PC-3 (cell line): ENCODE measurements at regions not wholly inside any gene's neighbourhood (a gene's known extent, or its start where the extent isn't known, plus 50 kb on each side); places are given as distances from the start of the nearest gene placed in this dataset.

ENCODE experiments used
- ATAC-seq: fragments of 200-7000 bp; cut with Tn5 transposase; 2 replicates; pipeline ENCODE4 v1.9.1; 2020; ENCODE audit warnings: mild to moderate bottlenecking, moderate library complexity
- BruUV-seq: library from RNA; stranded (reverse); fragments of 400-500 nt; replicated peaks from 2 replicates; lab custom pipeline; 2021; lab: Mats Ljungman, UMichigan
- CTCF ChIA-PET: fragments of 300-600 bp; sonication (Branson Sonifier 250); formaldehyde crosslinking; loops from one replicate; lab custom pipeline; 2022; ENCODE audit warnings: antibody characterized with exemption; lab: Charles Lee
- POLR2A ChIA-PET: fragments of 300-600 bp; sonication (Branson Sonifier 250); formaldehyde crosslinking; loops from one replicate; lab custom pipeline; 2022; ENCODE audit warnings: antibody characterized with exemption; ENCODE audit not compliant: unreplicated experiment; lab: Charles Lee
- DNase-seq: peaks from one replicate; pipeline ENCODE4 v3.0.0-alpha.2; 2015
- H2AFZ ChIP-seq: fragments of 300-600 bp; sonication (generic); 2 replicates; pipeline ENCODE4 v1.6.0; 2016; ENCODE audit warnings: antibody characterized with exemption, low read length
- H3F3A ChIP-seq: fragments of 300-600 bp; sonication (generic); one replicate; pipeline ENCODE4 v1.6.0; 2017; ENCODE audit warnings: antibody characterized with exemption, low read length, control low read depth, mild to moderate bottlenecking; ENCODE audit not compliant: unreplicated experiment
- H3K27ac ChIP-seq: fragments of 300-600 bp; sonication (generic); 2 replicates; pipeline ENCODE4 v1.5.1; 2016; ENCODE audit warnings: mild to moderate bottlenecking, low read length
- H3K27me3 ChIP-seq: fragments of 300-600 bp; sonication (generic); 2 replicates; pipeline ENCODE4 v1.6.1; 2016; ENCODE audit warnings: low read length, mixed read lengths
- H3K36me3 ChIP-seq: fragments of 300-600 bp; sonication (generic); 2 replicates; pipeline ENCODE4 v1.6.1; 2016; ENCODE audit warnings: low read depth, mixed run types, low read length, mixed read lengths
- H3K4me1 ChIP-seq: fragments of 300-600 bp; sonication (generic); 2 replicates; pipeline ENCODE4 v1.5.1; 2016; ENCODE audit warnings: low read length; ENCODE audit not compliant: insufficient read depth
- H3K4me2 ChIP-seq: fragments of 300-600 bp; sonication (generic); 2 replicates; pipeline ENCODE4 v1.6.0; 2016; ENCODE audit warnings: low read length
- H3K4me3 ChIP-seq: fragments of 300-600 bp; sonication (generic); 2 replicates; pipeline ENCODE4 v1.5.1; 2016; ENCODE audit warnings: mild to moderate bottlenecking, low read length, mixed read lengths
- H3K79me2 ChIP-seq: fragments of 300-600 bp; sonication (generic); 2 replicates; pipeline ENCODE4 v1.6.1; 2017; ENCODE audit warnings: low read length, mixed read lengths
- H3K9ac ChIP-seq: fragments of 300-600 bp; sonication (generic); 2 replicates; pipeline ENCODE4 v1.6.0; 2016; ENCODE audit warnings: mild to moderate bottlenecking, low read length
- H3K9me2 ChIP-seq: fragments of 300-600 bp; sonication (generic); replicated peaks from 2 replicates; pipeline ENCODE4 v1.6.1; 2016; ENCODE audit warnings: mixed run types, low read length, mixed read lengths
- H3K9me3 ChIP-seq: fragments of 300-600 bp; sonication (generic); 2 replicates; pipeline ENCODE4 v1.6.1; 2016; ENCODE audit warnings: low read length, mixed read lengths
- H4K20me1 ChIP-seq: fragments of 300-600 bp; sonication (generic); 2 replicates; pipeline ENCODE4 v1.6.1; 2016; ENCODE audit warnings: low read length, mixed read lengths
- CTCF ChIP-seq: fragments of 300-600 bp; sonication (generic); conservative IDR thresholded peaks from 2 replicates; pipeline ENCODE4 v1.5.1; 2017; ENCODE audit warnings: antibody characterized with exemption, low read depth, mild to moderate bottlenecking, low read length
- EZH2 ChIP-seq: fragments of 300-600 bp; sonication (generic); IDR thresholded peaks from one replicate; pipeline ENCODE4 v1.6.1; 2017; ENCODE audit warnings: antibody characterized with exemption, mild to moderate bottlenecking, low read length; ENCODE audit not compliant: unreplicated experiment
- EZH2phosphoT487 ChIP-seq: fragments of 300-600 bp; sonication (generic); IDR thresholded peaks from 2 replicates; pipeline ENCODE4 v1.6.1; 2018; ENCODE audit warnings: mild to moderate bottlenecking, antibody characterized with exemption, low read length, borderline replicate concordance
- intact Hi-C: fragments of 100-400 bp; cut with micrococcal nuclease; formaldehyde crosslinking; loops from 2 replicates; pipeline ENCODE4 v1.9.0; 2023

- H3K9ac ChIP-seq: no peak overlapping the region
- H3K9me3 ChIP-seq: no peaks in the 10 kb centered on the region
- H3K36me3 ChIP-seq: no peaks in the 10 kb centered on the region
- ChIA-PET POLR2A (no interaction called here), CTCF (no interaction called here)
- no peaks in the 10 kb centered on the region for H3K79me2 ChIP-seq
- H3K27ac ChIP-seq: no peak overlapping the region
- DNase-seq (no peak), ATAC-seq (no peak)
- H3K4me2 ChIP-seq: no peak overlapping the region
- no peak overlapping the region for H2AFZ ChIP-seq
- H3K4me3 ChIP-seq: no peak overlapping the region
- H3F3A ChIP-seq: no peaks in the 10 kb centered on the region
- H3K27me3 ChIP-seq: no peaks in the 10 kb centered on the region
- 0 out of 2 replicates have a peak, but pooled peaks cover 2% of the 10 kb centered on the region for H3K9me2 ChIP-seq
- intact Hi-C loops: no loop called here
- TF ChIP-seq EZH2phosphoT487 (no peak), EZH2 (no peak)
- H4K20me1 ChIP-seq: no peaks in the 10 kb centered on the region
- BruUV-seq: no TSS peak
- peaks cover 8% of the 10 kb centered on the region for H3K4me1 ChIP-seq
These were observed 112.1 kb upstream of the ZC3H12C start for GRCh38 chr11:109981031-109981636.

GRCh38 chr11:109983358-109983757, 109.8 kb upstream of the ZC3H12C start:
- intact Hi-C loops: no loop called here
- Histone ChIP-seq H4K20me1 (no peaks in the 10 kb centered on the region), H3K9me2 (0 out of 2 replicates have a peak, but pooled peaks cover 2% of the 10 kb centered on the region), H3K9ac (no peak overlapping the region), H3K9me3 (no peaks in the 10 kb centered on the region), H3K4me2 (no peak overlapping the region), H3F3A (no peaks in the 10 kb centered on the region), H3K27ac (no peak overlapping the region), H3K4me1 (peaks cover 8% of the 10 kb centered on the region), H3K36me3 (no peaks in the 10 kb centered on the region), H3K27me3 (no peaks in the 10 kb centered on the region), H3K4me3 (no peak overlapping the region), H2AFZ (no peak overlapping the region), H3K79me2 (no peaks in the 10 kb centered on the region)
- TF ChIP-seq CTCF: no peak
- no peak for TF ChIP-seq EZH2
- TF ChIP-seq EZH2phosphoT487: no peak
- POLR2A ChIA-PET: no interaction called here
- DNase-seq: no peak
- ATAC-seq: no peak
- CTCF ChIA-PET: no interaction called here
- no TSS peak for BruUV-seq

GRCh38 chr11:109984634-109985289, 108.4 kb upstream of the ZC3H12C start:
- BruUV-seq: no TSS peak
- H3K9ac ChIP-seq: peak overlapping the region; percentile 13; the same call in 1 of the 2 replicates
- H3K27ac ChIP-seq: peak overlapping the region; percentile 38
- peak overlapping the region; percentile 23; the same call in 1 of the 2 replicates for H3K4me2 ChIP-seq
- no peaks in the 10 kb centered on the region for H4K20me1 ChIP-seq
- H3K79me2 ChIP-seq: no peaks in the 10 kb centered on the region
- intact Hi-C loops: no loop called here
- H3K9me3 ChIP-seq: no peaks in the 10 kb centered on the region
- no peaks in the 10 kb centered on the region for H3K27me3 ChIP-seq
- peaks cover 8% of the 10 kb centered on the region for H3K4me1 ChIP-seq
- POLR2A ChIA-PET: no interaction called here
- H3K9me2 ChIP-seq: 0 out of 2 replicates have a peak, but pooled peaks cover 2% of the 10 kb centered on the region
- CTCF ChIA-PET: no interaction called here
- H2AFZ ChIP-seq: peak overlapping the region; percentile 29; the same call in 1 of the 2 replicates
- no peak for ATAC-seq
- H3K36me3 ChIP-seq: no peaks in the 10 kb centered on the region
- peak; percentile 42 for DNase-seq
- no peaks in the 10 kb centered on the region for H3F3A ChIP-seq
- H3K4me3 ChIP-seq: no peak overlapping the region
- no peak for TF ChIP-seq EZH2phosphoT487
- TF ChIP-seq EZH2: no peak
- no peak for TF ChIP-seq CTCF
